ENCODE measurements at regions not wholly inside any gene's neighbourhood (a gene's known extent, or its start where the extent isn't known, plus 50 kb on each side); places are given as distances from the start of the nearest gene placed in this dataset.

- no peak for DNase-seq
- intact Hi-C loops (cut with DNase I) = no loop called here
- 66 to 84% (median 82%) methylated on average over 1 of the region's 1 CpG for WGBS, 3 donors
- no peak overlapping the region for H3K27ac ChIP-seq
- no peak for TF ChIP-seq POLR2A (IDR thresholded peaks at IDR 0.05)
- no peak for TF ChIP-seq CTCF (IDR thresholded peaks at IDR 0.05)
- TF ChIP-seq EP300 (IDR thresholded peaks at IDR 0.05) = no peak
- no peaks in the 10 kb centered on the region for H3K27me3 ChIP-seq
- no peaks in the 10 kb centered on the region for H3K36me3 ChIP-seq
- no peaks in the 10 kb centered on the region for H3K9me3 ChIP-seq
- H3K4me3 ChIP-seq = no peak overlapping the region
- no peaks in the 10 kb centered on the region for H3K4me1 ChIP-seq (ENCODE audit: insufficient read depth)
Measured at GRCh38 chr11:101363706-101364275, 220.0 kb downstream of the TRPC6 start.

- DNase-seq = no peak
- Histone ChIP-seq H3K36me3 (no peaks in the 10 kb centered on the region), H3K4me3 (no peak overlapping the region), H3K27ac (no peak overlapping the region), H3K27me3 (no peaks in the 10 kb centered on the region), H3K9me3 (no peaks in the 10 kb centered on the region), H3K4me1 (ENCODE audit: insufficient read depth) (no peaks in the 10 kb centered on the region)
- TF ChIP-seq EP300 (IDR thresholded peaks at IDR 0.05) = no peak
- no peak for TF ChIP-seq CTCF (IDR thresholded peaks at IDR 0.05)
- TF ChIP-seq POLR2A (IDR thresholded peaks at IDR 0.05) = no peak
- intact Hi-C loops (cut with DNase I) = no loop called here
- 68 to 78% (median 73%) methylated on average over 3 of the region's 3 CpGs for WGBS, 3 donors
Measured at GRCh38 chr11:101362643-101363042, 221.2 kb downstream of the TRPC6 start.

GRCh38 chr11:101357771-101358170 lies 226.0 kb downstream of the TRPC6 start:
- Histone ChIP-seq H3K9me3 (no peaks in the 10 kb centered on the region), H3K4me1 (ENCODE audit: insufficient read depth) (no peaks in the 10 kb centered on the region), H3K27ac (no peak overlapping the region), H3K27me3 (no peaks in the 10 kb centered on the region), H3K4me3 (no peak overlapping the region), H3K36me3 (no peaks in the 10 kb centered on the region)
- intact Hi-C loops (cut with DNase I) = no loop called here
- 80 to 90% (median 90%) methylated on average over 1 of the region's 1 CpG for WGBS, 3 donors
- TF ChIP-seq POLR2A (IDR thresholded peaks at IDR 0.05) (no peak), EP300 (IDR thresholded peaks at IDR 0.05) (no peak), CTCF (IDR thresholded peaks at IDR 0.05) (no peak)
- DNase-seq = no peak

- Histone ChIP-seq H3K36me3 (no peaks in the 10 kb centered on the region), H3K27ac (no peak overlapping the region), H3K9me3 (no peaks in the 10 kb centered on the region), H3K27me3 (no peaks in the 10 kb centered on the region), H3K4me1 (ENCODE audit: insufficient read depth) (no peaks in the 10 kb centered on the region), H3K4me3 (no peak overlapping the region)
- intact Hi-C loops (cut with DNase I) = no loop called here
- TF ChIP-seq CTCF (IDR thresholded peaks at IDR 0.05) = no peak
- TF ChIP-seq EP300 (IDR thresholded peaks at IDR 0.05) = no peak
- no peak for TF ChIP-seq POLR2A (IDR thresholded peaks at IDR 0.05)
- DNase-seq = no peak
- 86 to 91% (median 88%) methylated on average over 4 of the region's 4 CpGs for WGBS, 3 donors
Measured at GRCh38 chr11:101354801-101355200, 225.2 kb upstream of the PGR start.

Data from ovary (tissue), 7 donors.